NCI-H526 treated with DMSO at 0.1 percent for 48 hours (cell line): ENCODE measurements at regions not wholly inside any gene's neighbourhood (a gene's known extent, or its start where the extent isn't known, plus 50 kb on each side); places are given as distances from the start of the nearest gene placed in this dataset.

Experiments used
- DNase-seq: peaks from one replicate; lab custom pipeline; 2025; lab: John Stamatoyannopoulos, UW

DNA sequence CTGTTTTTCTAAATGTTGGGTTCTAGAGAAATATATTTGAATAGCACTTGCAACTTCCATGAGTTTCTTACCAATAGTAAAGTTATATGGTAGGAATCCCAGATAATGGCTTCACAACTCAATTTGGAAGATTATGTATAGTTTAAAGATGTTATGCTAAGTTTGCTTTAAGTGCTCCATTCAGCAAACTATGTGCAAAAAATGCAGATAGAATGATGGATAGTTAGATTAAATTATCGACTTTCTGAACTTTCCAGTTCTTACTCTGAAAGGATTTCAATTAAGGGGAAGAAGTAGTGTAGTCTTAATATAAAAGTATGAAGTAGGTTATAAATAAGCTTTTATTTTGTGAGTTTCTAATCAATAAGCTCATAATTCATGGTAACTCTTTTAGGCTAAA, 60.7 kb upstream of the NFKB1 start:
- no peak for DNase-seq

DNA sequence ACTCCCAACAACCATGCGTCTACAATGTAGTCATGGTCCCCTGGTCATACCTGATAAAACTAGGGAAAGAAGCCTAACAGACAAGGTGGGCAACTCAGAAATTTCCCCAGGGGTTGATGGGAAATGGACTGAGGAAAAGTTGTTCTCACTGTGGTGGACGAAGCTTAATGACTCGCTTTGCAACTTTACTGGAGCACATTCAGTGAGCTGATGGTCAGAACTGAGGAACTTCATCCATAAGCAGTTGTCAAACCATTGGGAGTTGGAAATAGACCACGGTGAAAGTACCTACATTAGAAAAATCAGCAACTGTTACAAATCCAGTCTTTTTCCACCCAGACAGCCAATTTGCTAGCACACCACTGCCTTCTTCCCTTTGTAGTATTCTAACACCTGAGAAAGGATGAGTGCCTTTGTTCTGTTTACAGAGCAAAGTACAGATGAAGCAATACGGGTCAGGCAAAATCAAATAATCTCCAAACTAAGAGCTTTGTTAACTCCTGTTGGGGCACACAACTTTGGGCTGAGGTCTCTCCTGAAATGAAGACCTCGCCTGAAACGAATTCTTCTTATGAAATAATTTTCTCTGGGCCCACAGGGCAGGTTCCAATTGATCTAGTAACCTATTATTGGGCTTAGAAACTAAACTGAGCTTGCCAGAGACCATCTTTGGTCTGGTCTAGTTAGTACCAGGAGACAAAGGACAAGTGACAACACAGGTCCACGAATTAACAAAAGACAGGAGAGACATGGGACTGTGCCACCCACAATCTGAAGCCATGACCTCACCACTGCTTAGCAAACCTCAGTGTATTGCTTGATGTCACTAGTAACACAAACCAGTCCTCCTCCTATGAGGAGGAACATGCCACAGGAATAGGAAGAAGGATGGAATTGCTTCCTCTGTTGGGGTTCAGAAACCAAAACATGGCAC, 58.9 kb upstream of the NFKB1 start:
- DNase-seq, result no peak

DNA sequence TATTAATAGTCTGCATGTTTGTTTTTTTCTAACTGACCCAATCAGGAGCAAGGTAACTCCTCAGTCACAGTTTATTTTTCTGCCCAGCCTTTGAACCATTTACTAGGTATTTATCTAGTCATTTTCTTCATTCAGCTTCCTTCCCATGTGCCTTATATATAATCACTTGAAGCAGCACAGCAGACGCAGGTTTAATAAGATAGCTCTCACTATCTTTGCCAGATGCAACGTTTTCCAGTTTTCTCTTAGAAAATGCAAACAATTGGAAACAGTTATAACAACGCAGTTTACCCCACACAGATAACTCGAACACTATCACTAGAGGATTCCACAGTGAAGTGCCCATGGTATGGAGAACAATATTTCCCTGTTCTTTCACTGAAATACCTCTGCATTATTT, 56.4 kb upstream of the NFKB1 start:
- no peak for DNase-seq

DNA sequence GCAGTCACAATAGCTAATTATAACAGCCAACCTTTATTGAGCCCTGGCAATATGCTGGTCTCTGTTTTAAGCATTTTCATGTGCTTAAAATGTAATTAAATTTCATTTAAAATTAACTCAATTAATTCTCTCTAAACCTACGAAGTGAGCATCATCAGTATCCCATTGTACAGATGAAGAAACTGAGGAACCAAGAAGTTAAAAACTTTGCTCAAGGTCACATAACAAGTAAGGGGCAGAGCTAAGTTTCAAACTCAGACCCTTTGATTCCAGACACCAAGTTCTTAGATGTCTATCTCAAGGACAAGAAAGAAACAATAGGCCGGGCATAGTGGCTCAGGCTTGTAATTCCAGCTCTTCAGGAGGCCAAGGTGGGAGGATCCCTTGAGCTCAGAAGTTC, 55.9 kb upstream of the NFKB1 start:
- no peak for DNase-seq

DNA sequence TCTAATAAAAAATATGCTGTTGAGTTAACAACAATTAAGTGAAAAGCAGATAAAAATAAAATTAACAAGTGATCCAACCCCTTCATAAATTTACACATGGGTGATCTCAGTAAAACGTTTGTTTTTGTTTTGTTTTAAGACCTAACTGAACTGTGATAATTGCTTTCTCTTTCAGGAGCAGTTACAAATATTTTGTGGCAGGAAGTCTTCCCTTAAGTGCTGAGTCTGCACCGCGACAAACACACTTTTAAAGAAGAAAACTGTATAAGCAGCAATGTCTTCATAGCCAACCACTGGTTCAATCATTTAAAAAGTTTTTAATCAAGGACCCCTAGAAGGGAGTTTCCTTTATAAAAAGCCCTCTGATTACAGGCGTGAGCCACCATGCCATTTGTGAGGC, 53.7 kb upstream of the NFKB1 start:
- no peak for DNase-seq

DNA sequence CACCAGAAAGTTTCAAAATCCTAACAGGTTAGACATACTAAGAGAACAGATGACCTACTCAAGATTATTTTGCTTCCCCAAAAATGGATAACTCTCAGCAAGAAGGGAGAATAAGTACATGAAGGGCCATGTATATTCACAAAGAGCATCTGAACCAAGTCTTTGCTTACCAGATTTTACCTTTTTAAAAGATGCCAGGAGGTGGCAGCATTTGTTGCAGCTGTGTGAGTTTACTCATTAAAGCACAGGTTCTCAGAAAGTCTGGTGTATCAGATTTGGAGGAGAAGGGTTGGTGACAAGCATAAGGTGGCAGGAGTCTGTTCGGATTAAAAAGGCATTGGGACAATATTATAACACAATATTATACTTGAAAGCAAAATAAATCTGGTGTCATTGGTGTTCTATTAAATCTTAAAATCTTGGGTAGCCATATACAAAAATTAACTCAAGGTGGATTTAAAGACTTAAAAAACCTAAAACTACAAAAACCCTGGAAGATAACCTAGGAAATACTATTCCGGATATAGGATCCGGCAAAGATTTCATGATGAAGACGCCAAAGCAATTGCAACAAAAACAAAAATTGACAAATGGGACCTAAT, 51.3 kb upstream of the NFKB1 start:
- DNase-seq, result peak; percentile 41

DNA sequence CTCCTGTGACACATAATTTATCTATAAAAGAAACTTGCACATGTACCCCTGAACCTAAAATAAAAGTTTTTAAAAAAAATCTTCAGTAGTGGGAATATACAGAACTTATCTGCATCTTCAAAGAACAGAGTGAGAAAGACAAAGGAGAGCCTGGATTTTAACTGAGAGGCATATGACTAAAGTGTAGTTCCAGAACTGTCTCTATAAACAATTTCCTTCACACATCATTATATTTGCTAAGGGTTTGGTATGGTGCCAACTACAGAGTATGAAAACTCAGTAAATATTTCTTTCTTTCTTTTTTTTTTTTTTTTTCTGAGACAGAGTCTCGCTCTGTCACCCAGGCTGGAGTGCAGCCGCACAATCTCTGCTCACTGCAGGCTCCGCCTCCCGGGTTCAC, 49.9 kb upstream of the NFKB1 start:
- DNase-seq, result no peak
